HK-2 (cell line): ENCODE measurements at regions not wholly inside any gene's neighbourhood (a gene's known extent, or its start where the extent isn't known, plus 50 kb on each side); places are given as distances from the start of the nearest gene placed in this dataset.

Source experiments
- DNase-seq: peaks from one replicate; pipeline ENCODE4 v3.0.0-alpha.2; 2018; ENCODE audit not compliant: unreplicated experiment

- no peak for DNase-seq
These were observed 151.7 kb downstream of the NUAK1 start for GRCh38 chr12:105986779-105987684.

DNA sequence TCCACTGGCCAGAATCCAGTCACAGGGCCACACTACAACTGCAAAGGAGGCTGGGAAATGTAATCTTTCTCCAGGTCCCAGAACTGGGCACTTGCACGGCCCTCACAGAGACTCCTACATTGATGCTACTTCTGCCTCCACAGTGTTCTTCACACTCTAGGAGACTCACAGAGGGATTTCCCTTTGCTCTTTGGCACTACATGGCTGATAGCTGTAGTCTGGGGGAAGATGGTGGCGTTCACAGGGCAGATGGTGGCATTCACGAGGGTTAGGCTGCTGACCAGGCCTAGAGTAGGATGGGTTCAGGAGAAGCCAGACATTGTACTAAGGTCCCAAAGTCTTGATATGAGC is 151.1 kb downstream of the NUAK1 start:
- no peak for DNase-seq

DNA sequence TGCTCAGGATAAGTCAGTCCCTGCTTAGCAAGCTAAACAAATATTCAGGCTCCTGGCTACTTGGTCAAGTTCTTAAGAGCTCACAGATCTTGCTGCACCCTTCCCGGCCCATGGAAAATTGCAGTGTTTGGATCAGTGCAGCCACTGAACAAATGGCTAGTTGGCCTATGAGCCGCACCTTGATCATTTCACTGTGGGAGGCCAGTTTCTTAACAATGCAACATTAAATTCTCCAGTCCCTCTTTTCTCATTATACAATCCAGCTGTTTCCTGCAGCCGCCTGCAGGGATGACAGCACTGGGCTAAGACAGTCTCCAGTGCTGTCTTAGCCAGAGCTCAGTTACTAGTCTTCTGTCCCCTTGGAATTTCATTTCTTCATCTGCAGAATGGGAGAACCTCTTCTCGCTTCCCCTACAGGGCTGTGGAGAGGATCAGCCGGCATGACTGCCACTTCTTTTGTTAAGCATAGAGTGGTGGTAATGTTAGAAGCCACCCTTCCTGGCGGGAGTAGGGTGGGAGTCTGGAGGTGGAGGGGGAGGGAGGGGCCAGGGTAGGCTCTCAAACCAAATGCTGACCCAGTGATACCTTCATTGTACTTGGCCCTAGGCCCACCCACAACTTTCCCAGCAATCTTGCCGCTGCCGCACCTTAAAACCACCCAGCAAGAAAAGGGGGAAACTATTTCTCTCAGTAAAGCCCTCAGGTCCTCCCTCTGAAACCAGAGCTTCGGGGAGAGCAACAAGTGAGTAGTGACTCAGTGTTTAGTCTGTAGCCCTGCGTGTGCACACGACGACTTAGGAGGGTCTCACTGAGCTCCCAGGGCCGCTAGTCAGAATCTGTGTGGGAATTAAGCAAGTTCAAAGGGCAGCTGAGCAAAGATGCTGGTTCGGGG is 145.7 kb downstream of the NUAK1 start:
- no peak for DNase-seq

GRCh38 chr12:105993766-105994555 is 144.8 kb downstream of the NUAK1 start:
- no peak for DNase-seq

DNA sequence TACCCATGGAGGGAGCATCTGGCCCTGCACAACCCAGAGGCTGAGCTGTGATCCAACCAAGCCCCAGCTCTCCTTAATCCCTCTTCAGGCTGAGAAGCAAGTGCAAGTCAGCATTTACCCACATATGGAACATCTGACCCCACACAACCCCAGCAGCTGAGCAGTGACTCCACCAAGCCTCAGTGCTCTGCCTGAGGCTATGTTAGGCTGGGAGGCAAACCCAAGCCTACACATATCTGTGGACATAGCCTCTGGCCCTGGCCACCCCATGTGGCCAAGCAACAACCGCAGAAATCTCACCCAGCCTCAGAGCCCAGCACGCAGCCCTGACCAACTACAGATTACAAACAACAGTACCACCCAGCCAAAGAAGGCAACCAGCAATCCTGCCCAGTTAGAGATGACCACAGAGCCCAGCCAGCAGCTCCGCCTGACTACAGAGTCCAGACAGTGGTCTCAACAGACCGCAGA is 142.8 kb downstream of the NUAK1 start:
- no peak for DNase-seq

GRCh38 chr12:105998561-105998960 is 140.2 kb downstream of the NUAK1 start:
- no peak for DNase-seq

DNA sequence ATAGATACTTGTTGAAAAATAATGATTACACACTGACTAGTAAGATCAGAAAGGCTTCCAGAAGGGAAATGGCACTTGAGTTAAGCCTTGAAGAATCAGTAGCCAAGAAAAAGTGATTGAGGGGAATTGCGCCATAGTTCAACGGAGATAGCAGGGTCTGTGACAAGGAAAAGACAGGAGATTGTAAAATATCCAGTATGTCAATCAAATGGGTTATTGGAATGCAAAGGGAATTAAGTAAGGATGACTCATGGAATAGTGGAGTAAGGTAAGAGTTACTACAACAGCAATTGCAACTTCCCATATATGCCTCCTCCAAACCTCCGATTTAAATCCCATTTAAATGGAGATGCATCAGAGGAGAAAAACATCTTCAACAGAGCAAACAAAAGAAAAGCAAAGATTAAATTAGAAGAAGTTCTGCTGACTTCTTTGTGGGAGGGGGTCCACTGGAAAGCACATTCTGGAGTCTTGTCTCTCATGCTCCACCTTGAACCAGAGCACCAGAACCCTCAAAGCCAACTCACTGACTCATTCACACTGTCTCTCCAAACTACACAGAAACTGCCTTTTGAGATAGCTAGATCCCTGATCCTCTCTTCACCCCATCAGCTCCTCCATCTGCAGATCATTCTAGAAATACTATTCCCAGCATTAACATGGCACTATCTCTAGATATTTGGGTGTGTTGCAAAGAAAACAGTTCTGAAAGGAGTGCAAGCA is 138.2 kb downstream of the NUAK1 start:
- DNase-seq, result no peak

GRCh38 chr12:106001105-106001836 is 137.5 kb downstream of the NUAK1 start:
- no peak for DNase-seq

GRCh38 chr12:106001837-106002218 is 136.9 kb downstream of the NUAK1 start:
- no peak for DNase-seq

- DNase-seq, result no peak
These were observed 135.5 kb downstream of the NUAK1 start for GRCh38 chr12:106003297-106003696.

GRCh38 chr12:106004289-106004688 is 134.5 kb downstream of the NUAK1 start:
- no peak for DNase-seq

DNA sequence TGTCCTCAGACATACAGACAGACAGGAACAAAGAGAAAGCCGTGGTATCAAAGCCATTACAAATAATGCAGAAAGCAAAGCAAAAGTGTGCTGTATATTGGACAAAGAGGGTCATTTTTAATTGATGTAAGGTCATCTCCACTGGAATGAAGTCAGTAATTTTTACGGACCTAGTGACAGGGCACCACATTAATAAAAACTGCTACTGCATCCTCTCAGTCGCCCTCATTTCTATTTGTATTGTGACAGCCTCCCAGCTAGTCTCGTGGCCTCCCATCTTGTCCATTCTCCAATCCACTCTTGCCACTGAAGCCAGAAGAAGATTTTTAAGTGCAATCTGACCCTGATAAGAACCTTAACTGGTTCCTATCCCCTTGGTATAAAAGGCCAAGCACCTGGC is 132.4 kb downstream of the NUAK1 start:
- DNase-seq, result no peak

GRCh38 chr12:106006940-106007339 is 131.8 kb downstream of the NUAK1 start:
- no peak for DNase-seq

DNA sequence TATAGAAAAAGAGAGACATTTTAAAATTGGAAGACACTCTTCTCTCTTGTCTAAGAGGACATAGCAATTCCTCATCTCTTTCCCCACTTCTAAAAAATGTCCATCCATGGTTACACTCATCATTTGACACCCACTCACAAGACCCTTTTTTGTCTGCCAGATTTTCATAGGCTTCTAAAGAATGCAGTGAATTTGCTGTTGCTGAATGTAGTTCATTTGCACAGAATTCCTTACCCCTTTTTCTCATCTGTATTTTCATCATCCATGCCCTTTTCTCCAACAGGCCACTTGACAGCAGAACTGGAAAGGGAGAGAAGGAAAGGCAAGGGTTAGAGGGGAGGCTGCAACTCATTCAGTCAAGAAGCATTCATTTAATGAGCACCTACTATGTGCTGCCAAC is 128.0 kb downstream of the NUAK1 start:
- no peak for DNase-seq
